HG03342 (cell line): ENCODE measurements at regions not wholly inside any gene's neighbourhood (a gene's known extent, or its start where the extent isn't known, plus 50 kb on each side); places are given as distances from the start of the nearest gene placed in this dataset.

Experiments used
- ATAC-seq: cut with Tn5 transposase; IDR thresholded peaks from one replicate; pipeline ENCODE4 v1.9.1; 2021; ENCODE audit warnings: mild to moderate bottlenecking, moderate library complexity; ENCODE audit not compliant: unreplicated experiment

DNA sequence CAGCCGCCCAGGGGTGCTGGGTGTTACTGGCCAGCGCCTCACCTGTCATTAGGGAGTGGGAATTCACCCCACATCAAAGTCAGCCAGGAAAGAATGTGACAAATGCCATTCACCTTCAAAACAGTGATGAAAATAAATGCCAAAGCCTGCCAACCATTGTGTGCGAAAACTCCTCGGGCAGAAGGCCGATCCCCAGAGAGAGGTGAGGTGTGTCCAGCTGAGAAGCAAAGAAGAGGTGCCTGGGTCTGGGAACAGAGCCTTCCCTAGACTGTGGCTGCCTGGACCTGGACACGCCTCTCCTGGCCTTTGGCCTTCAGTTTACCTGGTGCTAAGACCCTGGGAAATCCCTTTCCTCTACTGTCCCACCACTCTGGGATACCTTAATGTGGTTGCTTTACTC lies 142.7 kb downstream of the CYP26B1 start:
- ATAC-seq, result no peak

DNA sequence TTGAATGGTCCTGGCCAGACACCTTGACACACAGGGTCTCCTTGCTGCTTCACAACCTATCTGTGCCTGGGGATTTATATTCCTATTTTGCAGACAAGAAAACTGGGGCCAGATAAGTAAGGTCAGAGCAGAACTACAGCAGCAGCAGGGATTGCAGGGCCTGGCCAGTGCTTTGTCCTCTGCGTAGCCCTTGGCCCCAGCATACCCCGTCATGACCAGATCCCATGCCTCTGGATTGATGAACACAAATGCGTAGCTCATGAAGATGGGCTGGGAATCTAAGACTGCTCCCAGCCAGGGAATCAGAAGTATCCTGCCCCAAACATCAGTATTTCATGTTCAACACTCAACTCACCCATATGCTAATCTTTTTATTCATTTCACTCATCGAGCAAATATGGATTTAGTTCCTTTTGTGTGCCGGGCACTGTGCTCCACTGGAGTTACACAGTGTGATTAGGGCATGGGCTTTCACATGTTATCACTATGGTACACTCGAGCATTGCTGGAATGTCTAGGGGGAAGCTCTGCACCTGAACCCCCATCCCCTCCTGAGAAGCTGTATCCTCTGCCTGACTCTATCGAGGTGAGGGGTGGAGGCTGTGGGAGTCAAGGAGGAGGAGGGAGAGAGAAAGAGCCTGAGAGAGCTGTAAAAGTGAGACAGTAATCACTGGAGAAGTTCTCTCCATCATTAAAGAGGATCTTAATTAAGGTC lies 143.3 kb downstream of the CYP26B1 start:
- no peak for ATAC-seq

DNA sequence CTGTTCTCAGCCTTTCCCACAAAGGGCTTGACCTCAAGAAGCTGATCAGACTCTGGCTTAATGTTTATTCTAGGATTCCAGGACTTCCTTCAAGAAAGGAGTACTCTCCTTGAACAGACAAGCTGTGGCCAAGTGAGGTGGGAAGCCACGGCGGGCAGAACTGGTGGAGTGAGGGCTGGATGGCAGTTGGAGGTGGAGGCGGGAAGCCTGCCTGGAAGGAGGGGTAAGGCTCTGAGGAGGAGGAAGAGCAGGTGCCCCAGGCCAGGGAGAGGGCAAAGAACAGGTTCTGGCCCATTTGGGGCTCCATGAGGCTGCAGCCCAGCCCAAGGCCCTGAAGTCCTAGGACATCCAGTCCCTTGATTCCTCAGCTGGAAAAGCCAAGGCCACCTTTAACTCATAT lies 143.9 kb downstream of the CYP26B1 start:
- ATAC-seq, result no peak

DNA sequence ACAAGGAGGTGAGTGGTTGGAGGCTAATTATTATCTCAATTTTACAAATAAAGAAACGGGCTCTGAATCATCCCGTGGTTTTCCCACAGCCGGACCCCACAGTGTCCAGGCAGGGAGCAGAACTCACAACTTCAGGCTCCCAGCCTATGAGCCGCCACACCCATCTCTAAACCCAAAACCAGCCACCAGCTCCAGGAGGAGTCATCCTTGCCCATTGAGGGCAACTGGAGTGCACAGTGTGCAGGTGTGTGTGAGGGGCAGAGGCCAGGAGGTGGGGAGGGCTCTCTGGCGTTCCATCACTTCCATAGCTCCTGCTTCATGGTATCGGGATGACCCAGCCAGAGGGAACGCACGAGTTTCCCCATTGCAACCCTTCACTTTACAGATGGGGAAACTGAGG lies 144.5 kb downstream of the CYP26B1 start:
- ATAC-seq, result no peak

DNA sequence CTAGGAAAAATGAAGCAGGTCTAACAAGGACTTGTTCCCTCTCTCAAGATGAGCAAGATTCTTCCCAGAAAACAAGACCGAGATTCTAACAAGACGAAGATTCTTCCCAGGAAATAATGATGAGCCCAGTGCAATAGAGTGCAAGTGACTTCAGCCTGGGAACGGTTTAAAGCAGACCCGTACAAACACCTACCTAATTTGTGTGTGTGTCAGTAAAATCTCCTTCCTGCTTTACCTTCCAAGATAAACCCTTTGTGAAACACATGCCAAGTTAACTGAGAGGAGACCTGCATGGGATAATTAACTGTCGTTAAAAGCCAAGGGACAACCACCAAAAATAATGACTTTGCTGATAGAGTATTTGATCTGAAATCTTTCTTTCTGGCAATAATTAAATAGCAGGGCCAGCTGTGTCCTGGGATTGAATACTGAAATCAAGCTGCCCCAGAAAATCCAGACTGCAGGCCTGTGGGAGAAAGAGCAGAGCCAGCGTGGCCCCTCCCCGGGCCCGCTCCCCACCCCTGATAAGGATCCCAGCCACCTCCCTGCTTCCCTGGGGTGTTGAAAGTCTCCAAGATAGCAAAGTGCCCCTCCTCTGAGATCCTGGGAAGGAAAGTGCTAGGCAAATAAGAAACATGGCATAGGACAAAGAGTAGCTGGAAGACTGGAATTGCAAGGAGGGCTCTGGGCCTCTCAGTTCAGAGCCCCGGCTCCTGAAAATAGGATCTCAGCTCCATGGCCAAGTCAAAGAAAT lies 145.5 kb downstream of the CYP26B1 start:
- ATAC-seq, result no peak

DNA sequence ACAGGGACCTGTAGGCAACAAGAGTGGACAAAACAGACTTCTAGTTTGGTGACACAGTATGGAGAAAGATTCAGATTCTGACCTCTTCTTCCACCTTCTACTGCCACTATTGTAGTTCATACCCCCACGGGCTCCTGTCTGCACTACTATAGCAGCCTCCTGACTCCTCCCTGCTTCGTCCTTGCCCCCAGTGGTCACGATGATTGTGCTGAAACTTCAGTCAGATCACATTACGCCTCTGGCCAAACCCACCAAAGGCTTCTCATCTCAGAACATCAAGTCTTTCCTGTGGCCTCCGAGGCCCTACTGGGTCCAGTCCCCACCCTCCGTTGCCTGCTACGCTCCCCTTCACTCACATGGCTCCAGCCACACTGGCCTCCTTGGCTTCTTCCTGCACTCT lies 147.6 kb downstream of the CYP26B1 start:
- no peak for ATAC-seq

DNA sequence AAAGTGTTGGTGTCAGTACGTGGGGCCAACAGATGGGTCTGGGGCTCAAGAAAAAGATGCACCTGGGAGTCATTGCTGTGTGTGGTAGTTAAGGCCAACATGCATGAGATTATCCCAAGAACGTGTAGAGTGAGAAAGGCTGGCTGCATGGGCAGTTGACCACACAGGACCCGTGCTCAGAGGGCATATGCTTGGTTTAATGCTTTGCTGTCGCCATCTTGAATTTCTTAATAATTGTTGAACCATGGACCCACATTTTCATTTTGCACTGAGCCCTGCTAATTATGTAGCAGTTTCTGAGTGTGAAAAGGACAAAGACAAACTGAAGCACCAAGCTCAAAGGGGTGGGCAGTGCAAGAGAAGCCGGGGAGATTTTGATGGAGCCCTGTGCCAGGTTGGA lies 148.1 kb downstream of the CYP26B1 start:
- ATAC-seq, result no peak

DNA sequence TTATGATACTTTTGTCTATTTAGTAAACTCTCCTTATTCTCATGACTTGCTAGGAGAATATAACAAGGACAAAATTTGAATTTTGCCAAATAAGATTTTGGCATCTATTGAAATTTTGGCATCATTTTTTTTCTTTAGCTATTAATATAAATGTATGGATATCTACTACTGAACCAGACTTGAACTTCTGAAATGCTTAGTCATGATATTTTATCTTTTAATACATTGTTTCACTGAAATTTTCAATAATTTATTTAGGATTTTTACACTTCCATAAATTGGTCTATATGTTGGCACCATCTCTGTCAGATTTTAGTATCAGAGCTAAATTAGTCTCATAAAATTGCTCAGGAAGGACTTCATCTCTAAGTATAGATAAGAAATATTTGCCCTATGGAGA lies 149.8 kb downstream of the CYP26B1 start:
- ATAC-seq, result no peak

DNA sequence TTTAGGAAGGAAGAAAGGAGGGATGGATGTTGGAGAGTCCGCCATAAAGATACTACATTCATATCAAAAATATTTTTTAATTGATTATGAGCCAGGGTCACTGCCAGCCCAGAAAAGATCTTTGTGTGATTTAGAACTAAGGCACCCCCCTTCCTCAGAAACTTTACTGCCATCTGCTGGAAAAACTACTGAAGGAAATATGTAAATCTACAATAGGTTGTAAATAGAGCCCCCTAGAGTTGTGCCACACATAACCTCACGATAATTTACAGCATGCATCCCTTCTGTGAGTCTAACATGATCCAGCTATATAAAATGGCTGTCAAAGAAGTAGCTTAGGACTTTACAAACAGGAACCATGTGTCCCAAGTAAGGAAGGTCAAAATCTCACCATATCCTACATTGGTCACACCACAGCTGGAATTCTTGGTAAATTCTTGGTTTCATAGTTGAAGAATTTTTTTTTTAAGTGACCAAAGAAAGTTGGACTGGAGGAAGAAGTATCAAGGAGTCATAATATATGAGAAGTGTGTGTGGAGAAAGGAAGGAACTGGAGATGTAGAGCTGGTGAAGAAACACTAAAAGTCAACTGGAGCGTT lies 152.5 kb downstream of the CYP26B1 start:
- no peak for ATAC-seq

DNA sequence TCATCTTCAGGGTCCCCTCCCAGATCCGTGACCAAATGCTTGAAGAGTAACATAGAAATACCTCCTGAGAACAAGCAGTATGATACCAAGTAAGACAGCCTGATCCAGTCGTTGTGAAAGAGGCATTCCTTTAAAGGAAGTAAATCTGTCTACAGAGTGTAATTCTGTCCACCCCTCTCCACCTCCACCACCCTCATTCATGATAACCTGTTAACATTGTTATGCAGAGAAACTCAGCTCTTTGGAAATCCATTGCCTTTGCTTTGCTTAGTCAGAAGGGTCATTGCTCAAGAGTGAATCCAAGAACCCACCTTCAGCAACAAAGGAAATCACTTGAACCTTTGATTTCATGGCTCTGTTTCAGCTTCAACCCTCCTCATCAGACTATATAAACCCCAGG lies 155.6 kb downstream of the CYP26B1 start:
- ATAC-seq, result no peak

DNA sequence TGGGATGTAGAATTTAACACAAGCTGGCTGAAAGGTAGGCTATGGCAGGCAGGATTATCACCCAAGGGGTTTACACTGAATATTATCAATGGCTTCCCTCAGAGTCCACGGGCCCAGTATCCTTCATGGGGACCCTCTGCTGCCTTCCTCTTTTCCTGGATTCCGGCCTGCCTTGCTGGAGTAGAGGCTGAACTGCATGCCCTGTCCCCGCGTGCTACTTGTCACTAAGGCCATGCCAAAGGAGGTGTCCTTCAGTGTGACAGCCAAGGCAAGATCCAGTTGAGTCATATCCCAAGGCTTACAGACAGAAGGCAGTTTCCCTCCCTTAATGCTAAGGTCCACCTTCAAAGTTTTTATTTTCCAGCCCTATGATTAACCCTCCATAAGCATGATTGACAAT lies 156.3 kb downstream of the CYP26B1 start:
- no peak for ATAC-seq

DNA sequence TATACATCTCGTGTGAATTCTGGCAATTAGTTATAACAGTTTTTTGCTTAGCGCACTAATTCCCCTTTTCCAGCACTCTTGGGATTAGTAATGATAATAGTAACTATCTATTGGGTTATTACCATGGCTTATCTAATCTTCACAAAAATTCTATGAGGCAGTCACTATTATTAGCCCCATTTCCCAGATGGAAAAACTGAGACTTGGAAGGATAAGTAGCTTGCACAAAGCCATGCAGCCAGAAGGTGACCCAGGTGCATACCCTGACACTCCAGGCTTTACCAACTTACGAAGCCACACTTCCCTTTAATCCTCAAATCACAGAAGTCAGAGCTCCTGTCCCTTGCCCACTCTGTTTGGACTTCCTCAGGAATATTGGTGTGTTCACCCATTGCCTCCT lies 156.8 kb downstream of the CYP26B1 start:
- no peak for ATAC-seq

DNA sequence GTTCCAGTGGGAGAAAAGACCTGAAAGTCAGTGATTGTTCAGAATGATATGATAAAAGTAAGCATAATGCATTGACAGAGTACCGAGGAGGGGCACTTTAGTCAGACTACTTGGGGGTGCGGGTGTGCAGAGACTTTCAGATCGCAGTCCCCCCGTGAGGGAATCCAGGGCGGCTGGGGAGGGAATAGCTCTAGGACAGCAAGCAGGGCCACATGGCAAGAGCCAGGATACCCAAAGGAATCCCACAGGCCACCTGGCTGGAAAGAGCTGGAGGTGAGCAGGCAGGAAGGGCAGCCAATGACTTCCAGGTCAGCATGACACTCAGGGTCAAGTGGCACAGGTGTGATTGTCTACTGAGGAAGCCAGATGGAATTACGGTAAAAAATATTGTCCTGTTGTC lies 157.5 kb downstream of the CYP26B1 start:
- ATAC-seq, result no peak

DNA sequence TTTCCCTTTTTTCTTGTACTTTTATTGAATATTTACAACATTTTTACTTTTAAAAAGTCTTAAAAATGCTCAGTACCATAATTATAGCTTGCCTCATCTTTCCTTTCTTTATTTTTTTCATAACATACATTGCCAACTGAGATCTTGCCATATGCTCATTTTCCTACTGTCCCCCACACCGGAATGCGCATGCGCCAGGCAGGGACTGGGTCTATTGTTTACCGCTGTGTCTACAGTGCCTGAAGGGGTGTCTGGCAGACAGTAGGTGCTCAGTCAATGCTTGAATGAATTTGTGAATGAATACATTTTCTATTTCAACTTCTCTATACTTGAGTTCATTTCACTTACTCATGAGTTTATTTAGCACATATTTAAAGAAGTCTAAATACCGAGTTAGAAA lies 158.0 kb downstream of the CYP26B1 start:
- no peak for ATAC-seq

DNA sequence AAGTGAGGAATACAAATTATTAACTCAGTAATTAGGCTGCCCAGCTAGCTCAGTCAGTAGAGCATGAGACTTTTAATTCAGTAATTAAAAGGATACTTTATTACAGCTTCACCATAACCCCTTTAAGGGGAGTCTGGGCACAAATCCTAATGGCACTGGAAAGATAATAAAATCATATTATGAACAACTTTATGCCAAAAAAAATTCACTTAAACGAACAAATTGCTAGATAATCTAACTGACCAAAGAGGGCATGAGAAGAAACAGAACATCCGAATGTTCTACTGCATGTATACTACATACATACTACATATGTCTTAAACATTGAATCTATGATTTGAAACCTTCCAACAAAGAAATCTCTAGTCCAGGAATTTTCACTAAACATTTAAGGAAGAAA lies 159.5 kb downstream of the CYP26B1 start:
- ATAC-seq, result no peak

DNA sequence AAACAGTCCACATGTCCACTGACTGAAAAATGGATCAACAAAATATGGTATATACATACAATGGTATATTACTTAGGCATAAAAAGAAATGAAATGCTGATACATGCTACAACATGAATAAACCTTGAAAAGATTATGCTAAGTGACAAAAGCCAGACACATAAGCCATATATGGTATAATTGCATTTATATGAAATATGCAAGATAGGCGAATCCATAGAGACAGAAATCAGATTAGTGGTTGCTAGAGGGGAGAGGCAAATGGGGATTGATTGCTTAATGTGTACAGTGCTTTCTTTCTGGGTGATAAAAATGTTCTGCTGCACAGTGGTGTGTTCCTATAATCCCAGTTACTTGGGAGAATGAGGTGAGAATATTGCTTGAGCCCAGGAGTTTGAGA lies 171.0 kb downstream of the CYP26B1 start:
- no peak for ATAC-seq

DNA sequence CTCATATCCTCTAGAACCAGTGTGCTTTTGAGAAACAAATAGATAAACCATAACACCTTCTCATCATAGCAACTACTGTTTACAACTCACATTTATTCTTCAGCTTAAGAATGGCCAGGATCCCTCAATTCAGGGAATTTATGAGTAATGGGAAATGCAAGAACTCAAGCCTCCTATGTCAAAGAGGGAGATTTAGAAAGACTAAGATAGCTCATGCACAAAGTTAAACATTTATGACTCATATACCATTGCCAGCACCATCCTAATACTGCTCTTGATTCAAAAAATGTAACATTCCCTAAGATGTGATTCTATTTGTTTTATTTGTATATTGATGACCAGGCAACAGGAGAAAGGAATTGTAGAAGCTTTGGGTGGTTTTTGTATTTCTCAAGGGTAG lies 172.8 kb downstream of the CYP26B1 start:
- ATAC-seq, result no peak

DNA sequence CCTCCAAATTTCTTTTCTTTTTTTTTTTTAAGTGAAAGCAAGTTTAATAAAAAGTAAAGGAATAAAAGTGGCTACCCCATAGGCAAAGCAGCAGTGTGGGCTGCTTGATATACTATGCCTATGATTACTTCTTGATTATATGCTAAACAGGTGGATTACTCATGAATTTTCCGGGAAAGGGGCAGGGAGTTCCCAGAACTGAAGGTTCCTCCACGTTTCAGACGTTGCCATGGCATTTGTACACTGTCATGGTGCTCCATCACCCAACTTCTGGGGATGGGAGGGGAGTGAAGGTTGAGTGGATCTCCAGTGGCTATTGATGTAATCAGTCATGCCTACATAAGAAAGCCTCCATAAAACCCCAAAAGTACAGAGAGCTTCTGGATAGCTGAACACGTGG lies 176.2 kb downstream of the CYP26B1 start:
- ATAC-seq, result no peak

DNA sequence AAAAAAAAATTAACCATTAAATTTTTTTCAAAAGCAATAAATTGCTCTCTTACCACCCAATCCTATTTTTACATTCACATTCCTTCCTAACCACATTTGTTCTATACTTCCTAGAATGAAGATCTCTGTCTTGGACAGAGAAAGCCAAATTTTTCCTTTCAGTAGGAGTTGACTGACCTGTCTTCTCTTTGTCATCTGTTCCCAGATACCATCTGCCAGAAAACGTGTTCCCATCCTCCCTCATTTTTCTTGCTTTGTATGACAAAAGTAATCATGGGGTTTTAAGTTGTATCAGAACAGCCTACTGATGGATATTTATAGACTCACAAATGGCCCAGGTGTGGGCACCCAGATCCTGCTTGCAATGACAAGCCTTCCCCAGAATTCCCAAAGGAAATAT lies 182.1 kb downstream of the CYP26B1 start:
- no peak for ATAC-seq

DNA sequence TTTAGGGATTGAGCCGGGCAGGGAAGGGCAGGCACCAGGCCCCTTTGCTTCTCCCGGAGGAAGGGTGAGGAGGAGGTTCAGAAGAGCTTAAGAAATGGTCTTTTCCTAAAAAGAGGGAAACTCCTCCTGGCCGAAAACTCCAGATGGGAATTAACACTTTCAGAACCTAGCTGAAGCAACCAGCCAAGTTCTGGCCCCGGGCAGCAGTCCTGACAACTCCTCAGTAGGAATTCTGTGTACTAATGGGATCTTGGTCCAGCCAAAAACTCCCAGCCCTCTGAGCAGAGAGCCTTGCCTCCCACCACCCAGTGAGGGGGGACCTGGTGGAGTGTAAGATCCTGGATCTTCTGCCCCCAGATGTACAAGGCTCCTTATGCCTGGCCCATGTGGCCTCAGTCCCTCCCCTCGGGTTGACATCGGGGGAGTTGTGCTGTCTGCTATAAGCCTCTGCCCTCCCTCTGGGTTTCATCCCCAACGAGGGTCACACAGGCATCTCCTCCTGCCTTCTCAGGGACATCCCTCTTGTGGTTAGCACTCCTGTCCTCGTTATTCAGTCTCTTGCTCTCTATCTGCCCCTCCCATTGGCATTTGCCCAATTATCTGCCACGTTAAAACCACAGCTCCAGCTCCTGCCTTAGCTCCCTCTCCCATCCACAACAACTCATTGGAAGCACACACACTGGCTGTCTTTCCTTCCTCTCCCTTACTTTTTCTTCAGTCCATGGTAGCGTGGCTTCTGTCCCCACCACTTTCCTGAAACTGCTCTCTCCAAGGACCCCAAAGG lies 184.6 kb downstream of the CYP26B1 start:
- ATAC-seq, result no peak

DNA sequence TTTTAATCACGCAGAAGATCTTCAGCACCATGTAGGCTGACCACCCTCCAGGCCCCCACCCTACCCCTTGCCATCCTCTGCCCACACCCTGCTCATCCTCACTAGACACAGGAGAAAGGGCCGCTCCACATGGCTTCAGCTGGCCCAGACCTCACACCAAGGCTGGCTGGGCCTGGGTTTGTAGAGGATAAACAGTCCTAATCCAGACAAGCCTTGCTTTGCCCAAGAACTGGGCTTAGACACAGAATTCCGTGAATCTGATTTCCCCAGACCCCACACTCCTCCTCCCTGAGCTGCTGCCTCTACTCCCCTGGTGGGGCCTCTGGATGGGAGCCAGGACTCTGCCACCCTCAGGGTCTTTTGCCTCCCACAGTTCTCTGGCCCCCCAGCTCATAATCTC lies 185.3 kb downstream of the CYP26B1 start:
- no peak for ATAC-seq
